ENCODE measurements at regions not wholly inside any gene's neighbourhood (a gene's known extent, or its start where the extent isn't known, plus 50 kb on each side); places are given as distances from the start of the nearest gene placed in this dataset.

GRCh38 chr18:78727057-78727739, 252.4 kb upstream of the SALL3 start:
- no peak overlapping the region for H3K4me3 ChIP-seq (ENCODE audit: low read depth, low read length)
- TF ChIP-seq CTCF (IDR thresholded peaks at IDR 0.05; ENCODE audit: low read depth, low read length), result no peak

- no peak for TF ChIP-seq CTCF (IDR thresholded peaks at IDR 0.05; ENCODE audit: low read depth, low read length)
- H3K4me3 ChIP-seq (ENCODE audit: low read depth, low read length), result no peak overlapping the region
These were observed 251.5 kb upstream of the SALL3 start for GRCh38 chr18:78727877-78728783.

GRCh38 chr18:78728784-78729467, 250.7 kb upstream of the SALL3 start:
- no peak overlapping the region for H3K4me3 ChIP-seq (ENCODE audit: low read depth, low read length)
- TF ChIP-seq CTCF (IDR thresholded peaks at IDR 0.05; ENCODE audit: low read depth, low read length), result no peak

GRCh38 chr18:78730546-78730945, 249.1 kb upstream of the SALL3 start:
- TF ChIP-seq CTCF (IDR thresholded peaks at IDR 0.05; ENCODE audit: low read depth, low read length), result no peak
- no peak overlapping the region for H3K4me3 ChIP-seq (ENCODE audit: low read depth, low read length)

- no peak for TF ChIP-seq CTCF (IDR thresholded peaks at IDR 0.05; ENCODE audit: low read depth, low read length)
These were observed 248.6 kb upstream of the SALL3 start for GRCh38 chr18:78731016-78731397.

GRCh38 chr18:78731398-78732032, 248.1 kb upstream of the SALL3 start:
- H3K4me3 ChIP-seq (ENCODE audit: low read depth, low read length), result no peak overlapping the region

More at GRCh38 chr18:78731016-78731397, 248.6 kb upstream of the SALL3 start:
- H3K4me3 ChIP-seq (ENCODE audit: low read depth, low read length), result no peak overlapping the region

More at GRCh38 chr18:78731398-78732032, 248.1 kb upstream of the SALL3 start:
- no peak for TF ChIP-seq CTCF (IDR thresholded peaks at IDR 0.05; ENCODE audit: low read depth, low read length)
